ENCODE measurements at regions not wholly inside any gene's neighbourhood (a gene's known extent, or its start where the extent isn't known, plus 50 kb on each side); places are given as distances from the start of the nearest gene placed in this dataset. TPM values are rescaled to one million over a fixed set of nuclear protein-coding genes. Genes with fewer than 3 reads are reported as not detected.

- no peaks in the 10 kb centered on the region for H3K4me1 Mint-ChIP-seq
- Histone ChIP-seq H3K27ac (ENCODE audit: low read depth in 1 of 2, low read length in 2 of 2) (no peak overlapping the region), H3K79me2 (ENCODE audit: insufficient read depth, low read length) (no peaks in the 10 kb centered on the region), H2AFZ (ENCODE audit: insufficient read depth, low read depth, low read length, poor library complexity, severe bottlenecking) (no peak overlapping the region), H3K9ac (ENCODE audit: insufficient read depth, low read length, poor library complexity, severe bottlenecking) (no peak overlapping the region), H3K4me1 (ENCODE audit: control insufficient read depth in 1 of 2, insufficient read depth in 2 of 2, low read length in 2 of 2) (no peaks in the 10 kb centered on the region), H3K27me3 (ENCODE audit: control insufficient read depth in 2 of 2, insufficient read depth in 2 of 2, low read length in 2 of 2) (no peaks in the 10 kb centered on the region), H3K4me2 (replicated peaks; ENCODE audit: extremely low read depth, low read length, poor library complexity, severe bottlenecking) (no peak overlapping the region), H3K9me3 (replicated peaks in 1 of 2; ENCODE audit: control insufficient read depth in 1 of 2, insufficient read depth in 1 of 2, low read length in 2 of 2) (no peaks in the 10 kb centered on the region), H3K36me3 (replicated peaks in 1 of 2; ENCODE audit: control insufficient read depth in 1 of 2, insufficient read depth in 2 of 2, low read length in 2 of 2) (no peaks in the 10 kb centered on the region), H4K20me1 (ENCODE audit: insufficient read depth, low read length) (no peaks in the 10 kb centered on the region), H3K4me3 (replicated peaks in 1 of 3; ENCODE audit: low read depth in 2 of 3, low read length in 3 of 3) (no peak overlapping the region)
- no peak for DNase-seq
- H3K4me3 Mint-ChIP-seq, result no peak overlapping the region
- TF ChIP-seq CTCF (IDR thresholded peaks at IDR 0.05), result no peak
- no peak overlapping the region for H3K27ac Mint-ChIP-seq
- H3K9me3 Mint-ChIP-seq, result peaks cover 0 to 4% (median 0%) of the 10 kb centered on the region in 7 donors
- H3K27me3 Mint-ChIP-seq (ENCODE audit: low read depth in 3 of 3), result no peaks in the 10 kb centered on the region
- H3K36me3 Mint-ChIP-seq, result no peaks in the 10 kb centered on the region
- intact Hi-C loops (cut with micrococcal nuclease), result no loop called here
These were observed 1469.0 kb upstream of the PABPC4L start for GRCh38 chr4:135670548-135670947.

Small RNA genes in the stretch of these regions (small RNA-seq; reads per million reads assigned to genes)
- gene RNU1-89P (ENCODE audit: insufficient read length, low read depth) (2.8 reads per million, percentile 19 among the genes with 10 or more reads in this experiment), gene SERF1AP1 (ENCODE audit: insufficient read length, low read depth) (not detected)
